HG02870 (cell line): ENCODE measurements at regions not wholly inside any gene's neighbourhood (a gene's known extent, or its start where the extent isn't known, plus 50 kb on each side); places are given as distances from the start of the nearest gene placed in this dataset.
"Not testable (repeated sequence)": the region's sequence is repeated elsewhere in the genome, so short reads cannot be mapped to it uniquely, and the experiment has no call there.

Experiments used
- ATAC-seq: cut with Tn5 transposase; IDR thresholded peaks from one replicate; pipeline ENCODE4 v1.9.1; 2021; ENCODE audit warnings: mild to moderate bottlenecking, moderate library complexity; ENCODE audit not compliant: unreplicated experiment

GRCh38 chr12:84413656-84414055 lies 498.9 kb downstream of the SLC6A15 start:
- no peak for ATAC-seq

DNA sequence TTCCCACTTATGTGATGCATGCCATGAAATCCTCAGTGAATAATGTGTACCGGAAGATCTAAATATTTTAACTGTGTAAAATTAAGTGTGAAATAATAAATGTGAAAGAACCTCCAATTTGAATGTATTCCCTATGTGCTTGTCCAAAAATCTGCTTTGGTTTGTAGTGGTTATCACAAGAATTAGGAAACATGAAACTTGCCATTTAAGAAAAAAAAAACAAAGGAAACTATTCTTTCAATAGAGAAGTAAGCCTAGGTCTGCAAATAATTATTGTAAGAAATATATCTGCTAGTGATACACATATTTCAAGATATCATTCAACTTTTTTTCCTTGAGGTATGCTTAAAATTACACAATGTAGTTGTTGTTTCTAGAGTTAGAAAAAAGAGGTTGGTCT lies 500.4 kb downstream of the SLC6A15 start:
- ATAC-seq: no peak

DNA sequence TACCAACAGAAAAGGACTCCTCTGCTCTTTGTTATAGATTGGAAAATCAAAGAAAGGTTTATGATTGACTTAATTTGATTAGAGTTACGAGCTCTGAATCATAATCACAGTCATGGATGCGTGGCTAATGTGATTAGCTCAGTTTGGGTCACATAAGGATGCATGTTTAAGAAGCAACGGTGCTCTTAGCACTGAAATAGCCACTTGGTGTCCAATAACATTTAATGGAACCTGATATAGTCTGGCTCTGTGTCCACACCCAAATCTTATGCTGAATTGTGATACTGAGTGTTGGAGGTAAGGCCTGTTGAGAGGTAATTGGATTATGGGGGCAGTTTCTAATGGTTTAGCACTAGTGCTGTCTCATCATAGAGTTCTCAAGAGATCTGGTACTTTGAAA lies 501.6 kb downstream of the SLC6A15 start:
- no peak for ATAC-seq

GRCh38 chr12:84408936-84409335 lies 503.7 kb downstream of the SLC6A15 start:
- no peak for ATAC-seq

DNA sequence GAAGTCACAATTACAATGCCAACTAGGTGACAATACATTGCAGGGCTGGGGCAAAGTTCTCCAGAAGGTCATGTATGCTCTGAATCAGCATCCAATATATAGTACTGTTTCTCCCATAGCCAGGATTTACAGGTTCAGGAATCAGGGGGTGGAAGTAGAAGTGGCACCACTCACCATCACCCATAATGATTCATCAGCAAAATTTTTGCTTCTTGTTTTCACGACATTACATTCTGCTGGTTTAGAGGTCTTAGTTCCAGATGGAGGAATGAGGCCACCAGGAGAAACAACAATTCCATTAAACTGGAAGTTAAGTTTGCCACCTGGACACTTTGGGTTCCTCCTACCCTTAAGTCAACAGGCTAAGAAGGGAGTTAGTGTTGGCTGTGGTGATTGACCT lies 505.9 kb downstream of the SLC6A15 start:
- not testable (repeated sequence) for ATAC-seq

- no peak for ATAC-seq
These were observed 514.8 kb downstream of the SLC6A15 start for GRCh38 chr12:84397846-84398245.

DNA sequence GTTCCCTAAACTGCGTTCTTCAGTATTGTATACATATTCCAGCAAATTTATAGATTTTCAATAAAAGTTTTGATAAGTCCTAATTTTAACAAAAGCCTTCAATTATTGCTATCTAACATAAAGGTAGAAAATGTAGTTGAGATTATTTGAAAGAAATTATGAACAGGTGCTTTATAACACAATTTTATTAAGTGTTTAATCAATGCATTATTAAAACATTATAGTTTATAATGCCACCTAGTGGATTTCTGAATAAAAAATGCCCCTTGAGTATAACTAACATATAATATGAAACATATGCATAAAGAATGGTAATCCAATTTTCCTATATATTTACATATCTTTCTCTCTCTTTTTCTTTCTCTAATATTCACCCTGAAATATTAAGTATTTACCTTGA lies 515.3 kb downstream of the SLC6A15 start:
- ATAC-seq: no peak

DNA sequence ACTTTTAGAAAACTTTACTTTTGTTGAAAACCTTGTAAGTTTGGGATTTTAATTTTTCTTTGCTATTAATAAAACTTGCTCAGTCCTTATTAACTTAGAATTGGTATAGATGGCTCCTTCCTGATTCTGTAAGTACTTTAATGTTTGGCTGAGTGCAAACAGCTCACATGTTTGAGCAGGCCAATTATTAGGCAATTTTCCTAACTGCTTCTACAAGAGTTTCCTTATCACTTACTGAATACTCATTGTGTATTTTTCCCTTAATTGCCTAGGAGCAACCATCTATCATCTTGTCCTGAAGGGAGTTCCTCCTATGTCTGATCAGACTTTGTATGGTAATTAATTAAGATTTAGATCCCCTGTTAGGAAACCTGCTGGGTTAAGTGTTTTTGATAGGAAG lies 521.4 kb downstream of the SLC6A15 start:
- ATAC-seq: not testable (repeated sequence)

- no peak for ATAC-seq
These were observed 528.2 kb downstream of the SLC6A15 start for GRCh38 chr12:84384384-84384783.

- not testable (repeated sequence) for ATAC-seq
These were observed 530.1 kb downstream of the SLC6A15 start for GRCh38 chr12:84382486-84382885.

DNA sequence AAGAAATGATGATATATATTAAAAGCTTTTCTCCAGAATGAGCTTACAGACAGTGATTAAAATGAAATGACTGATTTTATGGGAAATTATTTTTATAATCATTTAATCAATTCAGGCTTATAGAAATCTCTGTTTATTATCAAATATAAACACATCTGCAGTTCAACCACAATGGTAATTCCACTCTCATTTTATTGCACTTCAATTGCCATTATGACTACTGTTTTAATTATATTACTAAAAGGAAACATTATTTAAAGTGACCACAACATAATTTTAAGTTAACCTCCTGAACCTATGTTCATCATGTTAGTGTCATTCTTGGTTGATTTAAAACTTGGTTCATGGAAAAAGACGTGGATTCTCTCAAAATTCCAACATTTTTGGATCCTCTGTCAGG lies 536.3 kb downstream of the SLC6A15 start:
- no peak for ATAC-seq

DNA sequence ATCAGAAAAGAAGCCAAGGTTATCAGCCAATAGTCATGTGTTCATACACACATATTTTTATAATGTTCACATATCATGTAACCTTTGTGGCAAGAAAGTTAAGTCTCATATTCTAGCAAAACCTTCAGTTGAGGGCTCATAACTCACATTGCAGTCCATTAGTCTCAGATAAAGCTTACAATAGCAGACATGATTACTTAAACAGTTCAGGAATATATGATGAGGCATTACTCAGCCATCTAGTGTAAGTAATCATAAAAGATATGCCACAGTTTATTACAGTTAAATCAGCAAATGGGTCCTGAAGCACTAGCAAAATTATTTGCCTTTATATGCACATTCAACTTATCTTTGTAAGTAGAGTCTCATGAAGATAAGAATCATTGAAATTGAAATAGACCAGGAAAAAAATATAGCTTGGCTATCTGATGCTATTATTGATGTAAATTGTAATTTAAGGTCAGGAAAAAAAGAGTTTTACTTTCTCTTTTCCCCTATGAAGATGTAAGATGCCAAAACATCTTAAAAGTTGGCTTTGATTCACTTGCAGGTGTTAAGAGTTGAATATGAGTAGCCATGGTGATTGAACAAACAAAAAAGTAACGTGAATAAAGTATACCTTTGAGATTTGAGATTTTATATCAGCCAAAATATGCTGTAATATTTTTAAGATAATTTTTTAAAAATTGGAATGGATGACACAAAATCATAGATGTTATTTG lies 537.0 kb downstream of the SLC6A15 start:
- no peak for ATAC-seq

GRCh38 chr12:84362552-84362897 lies 550.1 kb downstream of the SLC6A15 start:
- ATAC-seq: no peak

DNA sequence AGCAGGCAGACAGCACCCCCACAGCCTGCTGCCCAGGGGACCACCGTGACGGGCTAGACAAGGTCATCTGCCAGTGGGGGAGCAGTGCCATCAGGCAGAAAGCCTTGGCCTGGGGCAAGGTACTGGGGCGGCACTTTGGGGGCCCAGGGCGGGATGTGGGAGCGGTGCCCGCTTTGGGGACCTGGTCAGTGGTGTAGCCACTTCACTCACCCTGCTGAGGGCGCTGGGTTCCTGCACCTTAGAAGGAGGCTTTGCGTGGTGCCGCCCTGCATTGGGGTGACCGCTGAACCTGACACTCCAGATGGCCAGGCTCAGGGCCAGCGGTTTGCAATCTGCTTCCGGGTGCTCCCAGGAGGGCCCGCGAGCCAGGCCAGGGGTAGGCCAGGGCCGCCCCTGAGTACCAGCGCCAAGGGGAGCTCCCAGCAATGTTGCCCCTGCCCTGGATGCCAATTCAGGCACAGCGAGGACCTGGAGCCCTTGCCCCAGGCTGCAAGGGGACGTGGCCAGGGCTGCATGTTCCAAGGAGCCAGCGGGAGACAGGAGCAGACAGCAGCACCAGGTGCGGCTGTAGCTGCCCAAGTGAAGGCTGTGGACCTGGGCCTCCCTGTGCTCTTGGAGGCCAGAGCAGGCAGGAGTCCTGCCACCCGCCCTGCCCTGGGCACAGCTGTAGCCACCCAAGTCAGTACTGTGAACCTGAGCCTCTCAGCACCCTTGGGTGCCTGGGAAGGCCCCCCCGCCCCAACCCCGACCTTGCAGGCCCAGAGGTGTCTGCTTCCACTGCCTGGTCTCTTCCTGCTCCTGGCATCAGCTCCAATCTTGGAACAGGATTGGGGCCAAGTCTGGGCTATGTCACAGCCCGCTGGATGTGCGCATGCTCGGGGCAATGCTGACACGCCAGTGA lies 550.7 kb downstream of the SLC6A15 start:
- no peak for ATAC-seq

- ATAC-seq: no peak
These were observed 555.3 kb downstream of the SLC6A15 start for GRCh38 chr12:84357314-84357713.

GRCh38 chr12:84356224-84356623 lies 556.4 kb downstream of the SLC6A15 start:
- ATAC-seq: no peak

DNA sequence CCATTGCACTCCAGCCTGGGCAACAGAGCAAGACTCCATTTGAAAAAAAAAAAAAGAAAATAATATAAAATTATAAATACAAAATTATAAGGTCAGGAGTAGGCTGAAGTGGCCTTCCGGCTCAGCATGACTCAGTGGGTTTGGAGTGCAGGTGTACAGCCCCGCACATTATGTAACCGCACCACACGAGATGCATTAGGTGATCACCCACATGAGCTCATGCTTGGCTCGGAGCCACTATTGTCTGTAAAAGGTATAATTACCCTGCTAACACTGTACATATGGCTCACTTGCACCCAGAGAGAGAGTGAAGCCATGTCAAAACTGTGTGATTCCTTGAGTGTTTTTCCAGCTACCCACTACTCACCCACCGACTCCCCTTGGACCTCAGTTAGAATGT lies 557.0 kb downstream of the SLC6A15 start:
- ATAC-seq: no peak

DNA sequence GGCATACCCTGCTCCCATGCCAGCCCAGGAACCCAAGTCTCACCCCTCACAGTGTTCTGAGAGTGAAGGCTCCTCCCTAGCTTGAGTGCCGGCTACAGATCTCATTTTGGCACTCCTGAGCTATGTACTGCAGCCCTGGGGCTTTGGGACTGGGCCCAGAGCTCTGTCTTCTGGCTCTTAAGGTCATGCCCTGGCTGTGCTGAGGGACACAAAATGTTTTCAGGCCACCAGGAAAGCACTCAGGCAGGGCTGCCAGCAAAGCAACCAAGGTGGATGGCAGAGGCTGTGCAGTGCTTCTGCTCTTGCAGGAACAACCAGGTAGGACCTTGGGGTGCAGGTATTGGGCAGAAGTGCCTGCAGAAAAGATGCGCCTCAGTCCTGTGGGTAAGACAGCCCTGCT lies 564.0 kb downstream of the SLC6A15 start:
- ATAC-seq: no peak

GRCh38 chr12:84341467-84342193 lies 571.0 kb downstream of the SLC6A15 start:
- ATAC-seq: no peak

GRCh38 chr12:84336231-84336630 lies 576.4 kb downstream of the SLC6A15 start:
- no peak for ATAC-seq

- no peak for ATAC-seq
These were observed 582.7 kb downstream of the SLC6A15 start for GRCh38 chr12:84329938-84330337.

GRCh38 chr12:84315926-84316325 lies 596.7 kb downstream of the SLC6A15 start:
- no peak for ATAC-seq
